ENCODE measurements at regions not wholly inside any gene's neighbourhood (a gene's known extent, or its start where the extent isn't known, plus 50 kb on each side); places are given as distances from the start of the nearest gene placed in this dataset.

- TF ChIP-seq CTCF (conservative IDR thresholded peaks at IDR 0.05; ENCODE audit: low read depth, low read length) = no peak
- TF ChIP-seq EZH2 (IDR thresholded peaks at IDR 0.05; ENCODE audit: low read length, unreplicated experiment) = no peak
Measured at GRCh38 chr5:173481821-173482220, 134.6 kb downstream of the BOD1 start.

Data from PC-3 (cell line).